A549 (cell line): ENCODE measurements at regions not wholly inside any gene's neighbourhood (a gene's known extent, or its start where the extent isn't known, plus 50 kb on each side); places are given as distances from the start of the nearest gene placed in this dataset.
"Not testable (repeated sequence)": the region's sequence is repeated elsewhere in the genome, so short reads cannot be mapped to it uniquely, and the experiment has no call there.

Source experiments
- ATAC-seq, 2 experiments: fragments of 200-7000 bp in 1 of 2; fragments of >200 bp in 1 of 2; cut with Nextera tagmentation in 1 of 2; cut with Tn5 transposase in 1 of 2; 3 replicates each; pipeline versions ENCODE4 v1.8.0 to v1.9.1; 2018 to 2020; ENCODE audit warnings: mild to moderate bottlenecking in 1 of 2, moderate library complexity in 1 of 2
- CTCF ChIA-PET: fragments of 300-600 bp; sonication (Branson Sonifier 250); formaldehyde crosslinking; extraction: SDS; loops from one replicate; lab custom pipeline; 2021; ENCODE audit warnings: antibody characterized with exemption, inconsistent platforms; lab: Yijun Ruan, JAX
- POLR2A ChIA-PET: fragments of 350-600 bp; formaldehyde crosslinking; extraction: SDS; loops from one replicate; lab custom pipeline; 2021; ENCODE audit warnings: antibody characterized with exemption, inconsistent platforms; lab: Yijun Ruan, JAX
- DNase-seq, 2 experiments: peaks; one replicate each; pipeline versions ENCODE4 v3.0.0 to v3.0.0-alpha.2; 2011 to 2016; ENCODE audit warnings: low read depth in 1 of 2, low spot score in 1 of 2
- FAIRE-seq: peaks from 2 replicates; lab custom pipeline; 2011; peaks lifted over from hg19 to GRCh38; lab: Jason Lieb, UNC
- H3K27ac ChIP-seq, 2 experiments: fragments of >200 bp; sonication (Bioruptor Twin); formaldehyde crosslinking; 3 replicates each; pipeline ENCODE4 v1.5.1; 2016 to 2017
- H3K4me1 ChIP-seq: fragments of >200 bp; sonication (Bioruptor Twin); formaldehyde crosslinking; 3 replicates; pipeline ENCODE4 v1.6.1; 2016
- H3K4me2 ChIP-seq: fragments of >200 bp; sonication (Bioruptor Twin); formaldehyde crosslinking; 3 replicates; pipeline ENCODE4 v1.6.1; 2016
- H3K4me3 ChIP-seq: fragments of >200 bp; sonication (Bioruptor Twin); formaldehyde crosslinking; 3 replicates; pipeline ENCODE4 v1.5.1; 2016
- H3K9me3 ChIP-seq: fragments of >200 bp; sonication (Bioruptor Twin); formaldehyde crosslinking; 3 replicates; pipeline ENCODE4 v1.6.1; 2016
- BHLHE40 ChIP-seq: IDR thresholded peaks from 2 replicates; pipeline ENCODE4 v1.6.1; 2012; ENCODE audit warnings: low read depth, low read length, inconsistent platforms
- CEBPB ChIP-seq, 2 experiments: fragments of >200 bp in 1 of 2; sonication (Bioruptor Twin) in 1 of 2; formaldehyde crosslinking in 1 of 2; IDR thresholded peaks; 2 replicates each; pipeline ENCODE4 v1.6.1; 2012 to 2016
- FOSB ChIP-seq: fragments of 250-450 bp; sonication (Bioruptor Pico); IDR thresholded peaks from 2 replicates; pipeline ENCODE4 v1.5.0; 2020; ENCODE audit warnings: mild to moderate bottlenecking, moderate library complexity
- FOSL2 ChIP-seq, 2 experiments: fragments of 450-650 bp in 1 of 2; fragments of >200 bp in 1 of 2; sonication (Bioruptor Twin) in 1 of 2; formaldehyde crosslinking; IDR thresholded peaks; 2 replicates each; pipeline versions ENCODE4 v1.5.0 to v1.6.1; 2016 to 2020; ENCODE audit warnings: mild to moderate bottlenecking in 1 of 2, moderate library complexity in 1 of 2
- FOXS1 ChIP-seq: fragments of 250-450 bp; sonication (Bioruptor Pico); IDR thresholded peaks from 2 replicates; pipeline ENCODE4 v1.5.0; 2020; ENCODE audit warnings: mild to moderate bottlenecking, moderate library complexity
- HOXB13 ChIP-seq: fragments of 250-450 bp; sonication (Bioruptor Pico); IDR thresholded peaks from 2 replicates; pipeline ENCODE4 v1.5.0; 2020; ENCODE audit warnings: low read depth, mild to moderate bottlenecking, moderate library complexity
- JUN ChIP-seq, 2 experiments: fragments of >200 bp; sonication (Bioruptor Twin); formaldehyde crosslinking; IDR thresholded peaks; 2 replicates in 1 of 2; 3 replicates in 1 of 2; pipeline ENCODE4 v1.6.1; 2016 to 2017
- MAFK ChIP-seq: fragments of 450-650 bp; IDR thresholded peaks from 2 replicates; pipeline ENCODE4 v1.6.1; 2014; ENCODE audit not compliant: partially characterized antibody
- MAZ ChIP-seq: fragments of 150-350 bp; IDR thresholded peaks from 2 replicates; pipeline ENCODE4 v1.6.1; 2014; ENCODE audit warnings: antibody characterized with exemption, low read depth, low read length, borderline replicate concordance
- MYC ChIP-seq: IDR thresholded peaks from 2 replicates; pipeline ENCODE4 v1.6.1; 2012; ENCODE audit warnings: mild to moderate bottlenecking, inconsistent platforms, low read length, improper control_type of control experiment, borderline replicate concordance
- NFE2L2 ChIP-seq: fragments of 150-350 bp; conservative IDR thresholded peaks from 2 replicates; pipeline ENCODE4 v1.6.1; 2014; ENCODE audit warnings: low read length
- NPAS2 ChIP-seq: fragments of 250-450 bp; sonication (Bioruptor Pico); IDR thresholded peaks from 2 replicates; pipeline ENCODE4 v1.8.0; 2022; ENCODE audit warnings: mild to moderate bottlenecking, moderate library complexity, borderline replicate concordance
- POLR2AphosphoS2 ChIP-seq: conservative IDR thresholded peaks from 2 replicates; pipeline ENCODE4 v1.6.1; 2012; ENCODE audit warnings: low read length, improper control_type of control experiment, inconsistent platforms
- RAD21 ChIP-seq, 2 experiments: fragments of >200 bp in 1 of 2; sonication (Bioruptor Twin) in 1 of 2; formaldehyde crosslinking in 1 of 2; IDR thresholded peaks in 1 of 2; conservative IDR thresholded peaks in 1 of 2; 2 replicates in 1 of 2; 3 replicates in 1 of 2; pipeline ENCODE4 v1.6.1; 2012 to 2018; ENCODE audit warnings: inconsistent platforms in 1 of 2
- SMC3 ChIP-seq: fragments of >200 bp; sonication (Bioruptor Twin); formaldehyde crosslinking; IDR thresholded peaks from 3 replicates; pipeline ENCODE4 v1.6.1; 2018; ENCODE audit warnings: inconsistent platforms
- ZC3H11A ChIP-seq: fragments of 450-650 bp; IDR thresholded peaks from 2 replicates; pipeline ENCODE4 v1.6.1; 2014; ENCODE audit warnings: antibody characterized with exemption, mild to moderate bottlenecking
- WGBS: methylation state at CpG from one replicate; pipeline ENCODE4 v1.1.6; 2017; ENCODE audit errors: missing lambda C conversion rate; 5-methylcytosine and 5-hydroxymethylcytosine counted together
- TF ChIP-seq, protein P1 (sequence below): IDR thresholded peaks from 2 replicates; pipeline ENCODE4 v1.6.1; 2012
- TF ChIP-seq, protein P2 (sequence below): fragments of >200 bp; sonication (Bioruptor Twin); formaldehyde crosslinking; IDR thresholded peaks from 2 replicates; pipeline ENCODE4 v1.6.1; 2016
- TF ChIP-seq, protein P3 (sequence below): fragments of 250-450 bp; sonication (Bioruptor Pico); IDR thresholded peaks from 2 replicates; pipeline ENCODE4 v1.5.0; 2020; ENCODE audit warnings: low read depth, mild to moderate bottlenecking, moderate library complexity
- TF ChIP-seq, protein P4 (sequence below): fragments of >200 bp; sonication (Bioruptor Twin); formaldehyde crosslinking; IDR thresholded peaks from 3 replicates; pipeline ENCODE4 v1.5.1; 2016

DNA sequence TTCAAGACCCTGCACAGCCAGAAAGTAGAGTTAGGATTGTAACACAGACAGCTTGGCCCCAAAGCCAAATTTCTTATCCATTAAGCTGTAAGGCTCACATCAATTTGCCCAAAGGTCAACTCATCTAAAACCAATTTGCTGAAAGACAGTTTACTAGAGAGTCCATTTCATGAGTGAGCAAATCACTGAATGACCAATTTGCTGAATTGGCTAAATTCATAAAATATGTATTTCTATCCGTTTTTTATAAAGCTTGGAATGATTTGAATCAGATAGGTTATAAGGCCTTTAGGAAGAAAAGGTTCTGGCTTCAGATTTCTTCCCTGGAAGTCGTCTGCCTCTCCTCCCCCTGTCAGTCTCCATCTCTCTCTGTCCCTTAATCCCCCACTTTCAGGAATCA is 168.1 kb downstream of the FCRL5 start:
- ChIA-PET POLR2A (no interaction called here), CTCF (interaction anchor here (1.0 kb wide), 1 partner anchor 69 kb away, joined by 3 read pairs; no protein-coding TSS in a partner anchor)
- 2% methylated on average over 2 of the region's 2 CpGs for WGBS
- DNase-seq (no peak), FAIRE-seq (no peak), ATAC-seq (no peak)
- Histone ChIP-seq H3K4me1 (no peaks in the 10 kb centered on the region), H3K27ac (no peak overlapping the region), H3K9me3 (no peaks in the 10 kb centered on the region), H3K4me3 (no peak overlapping the region), H3K4me2 (no peak overlapping the region)
- TF ChIP-seq HOXB13 (CRISPR knock-in tag) (no peak), MAFK (peak; percentile 81)

- Histone ChIP-seq H3K27ac (no peak overlapping the region), H3K4me2 (no peak overlapping the region), H3K9me3 (no peaks in the 10 kb centered on the region), H3K4me3 (no peak overlapping the region), H3K4me1 (no peaks in the 10 kb centered on the region)
- CTCF ChIA-PET, result interaction anchor here (0.7 to 1.3 kb wide), 2 partner anchors 11 to 20 kb away, joined by 3 to 4 read pairs; no protein-coding TSS in a partner anchor
- no peak for DNase-seq
- FAIRE-seq, result no peak
- ATAC-seq, result no peak
- WGBS, result 0% methylated on average over 1 of the region's 1 CpG
- POLR2A ChIA-PET, result no interaction called here
- TF ChIP-seq FOXS1 (no peak), POLR2AphosphoS2 (no peak), JUN (IDR thresholded peaks at IDR 0.05) (no peak), MAZ (no peak), CEBPB (IDR thresholded peaks at IDR 0.05) (no peak), MYC (no peak)
- TF ChIP-seq, protein P1, sequence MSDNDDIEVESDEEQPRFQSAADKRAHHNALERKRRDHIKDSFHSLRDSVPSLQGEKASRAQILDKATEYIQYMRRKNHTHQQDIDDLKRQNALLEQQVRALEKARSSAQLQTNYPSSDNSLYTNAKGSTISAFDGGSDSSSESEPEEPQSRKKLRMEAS, result no peak
- TF ChIP-seq, protein P2, sequence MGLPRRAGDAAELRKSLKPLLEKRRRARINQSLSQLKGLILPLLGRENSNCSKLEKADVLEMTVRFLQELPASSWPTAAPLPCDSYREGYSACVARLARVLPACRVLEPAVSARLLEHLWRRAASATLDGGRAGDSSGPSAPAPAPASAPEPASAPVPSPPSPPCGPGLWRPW, result no peak
- TF ChIP-seq, protein P3, sequence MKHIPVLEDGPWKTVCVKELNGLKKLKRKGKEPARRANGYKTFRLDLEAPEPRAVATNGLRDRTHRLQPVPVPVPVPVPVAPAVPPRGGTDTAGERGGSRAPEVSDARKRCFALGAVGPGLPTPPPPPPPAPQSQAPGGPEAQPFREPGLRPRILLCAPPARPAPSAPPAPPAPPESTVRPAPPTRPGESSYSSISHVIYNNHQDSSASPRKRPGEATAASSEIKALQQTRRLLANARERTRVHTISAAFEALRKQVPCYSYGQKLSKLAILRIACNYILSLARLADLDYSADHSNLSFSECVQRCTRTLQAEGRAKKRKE (CRISPR knock-in tag), result no peak
Measured at GRCh38 chr1:157382351-157382750, 170.0 kb downstream of the FCRL5 start.

GRCh38 chr1:157380523-157380922 is 171.8 kb downstream of the FCRL5 start:
- H3K4me2 ChIP-seq, result no peak overlapping the region
- 1% methylated on average over 5 of the region's 6 CpGs for WGBS
- no peak for ATAC-seq
- CTCF ChIA-PET, result interaction anchor here (1.3 to 3.7 kb wide), 3 partner anchors 11 to 109 kb away, joined by 3 to 18 read pairs (median 5); no protein-coding TSS in a partner anchor
- H3K9me3 ChIP-seq, result no peaks in the 10 kb centered on the region
- POLR2A ChIA-PET, result no interaction called here
- no peak overlapping the region for H3K4me3 ChIP-seq
- DNase-seq, result no peak
- no peaks in the 10 kb centered on the region for H3K4me1 ChIP-seq
- no peak overlapping the region for H3K27ac ChIP-seq
- TF ChIP-seq HOXB13 (CRISPR knock-in tag) (no peak), FOSL2 (IDR thresholded peaks at IDR 0.05) (no peak), FOSL2 (CRISPR knock-in tag; IDR thresholded peaks at IDR 0.05) (no peak), NPAS2 (CRISPR knock-in tag) (no peak), NFE2L2 (no peak), ZC3H11A (no peak), BHLHE40 (no peak), MAFK (no peak), FOSB (CRISPR knock-in tag) (no peak)
- TF ChIP-seq, all 56 proteins: peak for 0
- no peak for FAIRE-seq

GRCh38 chr1:157377280-157377713 is 175.0 kb downstream of the FCRL5 start:
- H3K4me1 ChIP-seq, H3K4me3 ChIP-seq, POLR2A ChIA-PET, H3K27ac ChIP-seq, H3K9me3 ChIP-seq, FAIRE-seq, H3K4me2 ChIP-seq: not testable (repeated sequence)
- DNase-seq (peak in 1 of 2 experiments; percentile 44), ATAC-seq (peak; percentile 46 to 88; a peak in 5 of 6 replicates)
- 25% methylated on average over 8 of the region's 8 CpGs for WGBS
- CTCF ChIA-PET, result interaction anchor here (0.7 to 2.0 kb wide), 7 partner anchors 11 to 313 kb away, joined by 3 to 7 read pairs (median 4); no protein-coding TSS in a partner anchor
- TF ChIP-seq SMC3, result peak; percentile 46
- TF ChIP-seq RAD21 (conservative IDR thresholded peaks at IDR 0.05 in 1 of 2, IDR thresholded peaks at IDR 0.05 in 1 of 2), result peak; percentile 62 to 67
- TF ChIP-seq, protein P4, sequence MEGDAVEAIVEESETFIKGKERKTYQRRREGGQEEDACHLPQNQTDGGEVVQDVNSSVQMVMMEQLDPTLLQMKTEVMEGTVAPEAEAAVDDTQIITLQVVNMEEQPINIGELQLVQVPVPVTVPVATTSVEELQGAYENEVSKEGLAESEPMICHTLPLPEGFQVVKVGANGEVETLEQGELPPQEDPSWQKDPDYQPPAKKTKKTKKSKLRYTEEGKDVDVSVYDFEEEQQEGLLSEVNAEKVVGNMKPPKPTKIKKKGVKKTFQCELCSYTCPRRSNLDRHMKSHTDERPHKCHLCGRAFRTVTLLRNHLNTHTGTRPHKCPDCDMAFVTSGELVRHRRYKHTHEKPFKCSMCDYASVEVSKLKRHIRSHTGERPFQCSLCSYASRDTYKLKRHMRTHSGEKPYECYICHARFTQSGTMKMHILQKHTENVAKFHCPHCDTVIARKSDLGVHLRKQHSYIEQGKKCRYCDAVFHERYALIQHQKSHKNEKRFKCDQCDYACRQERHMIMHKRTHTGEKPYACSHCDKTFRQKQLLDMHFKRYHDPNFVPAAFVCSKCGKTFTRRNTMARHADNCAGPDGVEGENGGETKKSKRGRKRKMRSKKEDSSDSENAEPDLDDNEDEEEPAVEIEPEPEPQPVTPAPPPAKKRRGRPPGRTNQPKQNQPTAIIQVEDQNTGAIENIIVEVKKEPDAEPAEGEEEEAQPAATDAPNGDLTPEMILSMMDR, result peak; percentile 57
